ENCODE measurements at regions not wholly inside any gene's neighbourhood (a gene's known extent, or its start where the extent isn't known, plus 50 kb on each side); places are given as distances from the start of the nearest gene placed in this dataset.
"Not testable (repeated sequence)": the region's sequence is repeated elsewhere in the genome, so short reads cannot be mapped to it uniquely, and the experiment has no call there.

DNA sequence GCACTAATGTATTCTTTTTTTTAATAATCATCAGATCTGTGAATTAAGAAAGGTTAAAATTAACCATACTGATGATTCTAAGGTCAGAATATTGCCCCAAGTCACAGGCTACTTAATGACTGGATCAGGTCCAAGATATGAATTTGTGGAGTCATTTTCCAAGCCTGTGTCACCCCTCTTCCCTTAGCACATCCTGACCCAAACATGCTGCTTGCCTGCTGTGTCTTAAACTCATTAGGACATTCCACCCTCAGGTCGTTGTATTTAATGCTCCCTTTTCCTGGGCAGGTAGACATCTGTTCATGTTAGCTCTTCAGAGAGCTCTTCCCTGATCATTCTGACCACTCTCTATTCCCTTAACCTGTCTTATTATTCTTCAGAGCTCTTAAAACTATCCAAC, 463.5 kb upstream of the PDE3A start:
- Mint-ChIP-seq H3K4me1 (no peaks in the 10 kb centered on the region), H3K36me3 (no peaks in the 10 kb centered on the region), H3K27me3 (no peaks in the 10 kb centered on the region), H3K9me3 (peaks cover 3 to 7% (median 4%) of the 10 kb centered on the region in 3 donors), H3K27ac (no peak overlapping the region), H3K4me3 (no peak overlapping the region)

DNA sequence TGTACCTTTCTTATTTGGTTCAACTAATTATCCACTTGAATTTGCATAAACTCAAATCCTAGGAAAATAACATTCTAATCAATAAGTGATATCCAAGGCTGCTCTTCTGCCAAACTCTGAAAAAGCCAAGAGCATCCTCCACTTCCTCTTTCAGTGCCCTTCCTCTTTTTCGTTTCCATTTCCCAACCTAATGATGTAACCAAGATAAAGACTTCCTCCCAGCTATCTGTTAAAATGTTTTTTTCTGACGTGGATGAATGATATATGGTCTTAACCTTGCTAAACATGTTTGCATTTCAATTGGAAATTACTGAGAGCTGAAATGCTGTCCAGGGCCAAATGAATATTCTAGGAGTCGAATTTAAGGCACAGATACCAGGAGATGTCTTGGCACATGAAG, 459.5 kb upstream of the PDE3A start:
- Mint-ChIP-seq H3K36me3 (no peaks in the 10 kb centered on the region), H3K4me1 (no peaks in the 10 kb centered on the region), H3K27me3 (no peaks in the 10 kb centered on the region), H3K27ac (no peak overlapping the region), H3K9me3 (peaks cover 3 to 8% (median 4%) of the 10 kb centered on the region in 3 donors), H3K4me3 (no peak overlapping the region)

DNA sequence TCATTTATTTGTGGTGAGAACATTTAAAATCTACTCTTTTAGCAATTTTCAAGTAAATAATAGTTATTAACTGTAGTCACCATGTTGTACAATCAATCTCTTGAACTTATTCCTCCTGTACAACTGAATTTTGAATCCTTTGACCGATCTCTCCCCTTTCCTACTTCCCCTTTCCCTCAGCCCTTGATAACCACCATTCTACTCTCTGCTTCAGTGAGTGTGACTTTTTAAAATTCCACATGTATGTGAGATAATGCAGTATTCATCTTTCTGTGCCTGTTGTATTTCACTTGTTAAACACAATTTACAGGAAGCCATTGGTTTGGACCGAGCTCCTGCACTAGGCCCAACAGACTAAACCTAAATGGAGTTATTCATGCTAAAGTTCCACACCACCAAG, 458.9 kb upstream of the PDE3A start:
- H3K27ac Mint-ChIP-seq, result no peak overlapping the region
- no peak overlapping the region for H3K4me3 Mint-ChIP-seq
- H3K9me3 Mint-ChIP-seq, result peaks cover 3 to 8% (median 4%) of the 10 kb centered on the region in 3 donors
- no peaks in the 10 kb centered on the region for H3K36me3 Mint-ChIP-seq
- H3K4me1 Mint-ChIP-seq, result no peaks in the 10 kb centered on the region
- no peaks in the 10 kb centered on the region for H3K27me3 Mint-ChIP-seq

DNA sequence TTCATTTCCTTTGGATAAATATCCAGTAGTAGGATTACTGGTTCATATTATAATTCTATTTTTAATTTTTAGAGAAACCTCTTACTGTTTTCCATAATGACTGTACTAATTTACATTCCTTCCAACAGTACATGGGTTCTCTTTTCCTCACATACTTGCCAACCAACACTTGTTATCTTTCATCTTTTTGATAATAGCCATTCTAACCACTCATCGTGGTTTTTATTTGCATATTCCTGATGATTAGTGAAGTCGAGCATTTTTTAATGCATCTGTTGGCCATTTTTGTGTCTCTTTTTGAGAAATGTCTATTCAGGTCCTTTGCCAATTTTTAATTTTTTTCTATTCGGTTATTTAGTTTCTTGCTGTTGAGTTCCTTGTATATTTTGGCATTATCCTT, 457.7 kb upstream of the PDE3A start:
- Mint-ChIP-seq H3K27me3 (no peaks in the 10 kb centered on the region), H3K4me1 (no peaks in the 10 kb centered on the region), H3K36me3 (no peaks in the 10 kb centered on the region), H3K9me3 (peaks cover 2 to 8% (median 4%) of the 10 kb centered on the region in 3 donors), H3K27ac (no peak overlapping the region), H3K4me3 (no peak overlapping the region)

- Mint-ChIP-seq H3K4me3 (no peak overlapping the region), H3K9me3 (peaks cover 2 to 8% (median 2%) of the 10 kb centered on the region in 3 donors), H3K36me3 (no peaks in the 10 kb centered on the region), H3K4me1 (no peaks in the 10 kb centered on the region), H3K27me3 (no peaks in the 10 kb centered on the region), H3K27ac (no peak overlapping the region)
These were observed 455.3 kb upstream of the PDE3A start for GRCh38 chr12:19912991-19913390.

- Mint-ChIP-seq H3K4me1 (no peaks in the 10 kb centered on the region), H3K36me3 (no peaks in the 10 kb centered on the region), H3K27me3 (no peaks in the 10 kb centered on the region), H3K4me3 (no peak overlapping the region), H3K9me3 (peaks cover 1 to 12% (median 2%) of the 10 kb centered on the region in 3 donors), H3K27ac (no peak overlapping the region)
These were observed 452.7 kb upstream of the PDE3A start for GRCh38 chr12:19915392-19916195.

DNA sequence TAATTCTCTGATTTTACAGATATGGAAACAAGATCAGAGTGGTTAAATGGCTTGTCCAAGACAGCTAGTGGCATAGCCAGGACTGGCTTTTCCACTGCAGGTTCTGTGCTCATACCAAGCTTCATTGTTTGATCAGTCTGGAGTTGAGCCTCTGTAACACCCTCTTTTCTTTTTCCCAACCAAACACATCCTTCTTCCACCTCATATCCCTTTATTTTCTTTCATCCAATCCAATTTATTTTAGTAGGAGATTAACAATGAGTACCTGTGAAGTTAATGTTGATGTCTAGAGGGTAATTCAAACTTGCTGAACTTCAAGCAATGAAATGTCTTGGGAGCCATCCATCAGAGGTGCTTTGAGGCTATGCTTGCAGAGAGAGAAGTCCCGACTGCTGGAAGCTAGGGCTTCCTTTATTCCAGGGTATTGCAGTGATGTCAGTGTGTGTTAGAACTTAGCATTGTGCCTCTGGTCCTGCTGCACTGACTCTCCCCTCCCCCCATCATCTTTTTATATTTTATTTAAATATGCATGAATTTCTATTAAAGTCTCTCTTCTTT, 452.1 kb upstream of the PDE3A start:
- Mint-ChIP-seq H3K4me1 (no peaks in the 10 kb centered on the region), H3K27ac (no peak overlapping the region), H3K4me3 (no peak overlapping the region), H3K9me3 (peaks cover 1 to 13% (median 2%) of the 10 kb centered on the region in 3 donors), H3K27me3 (no peaks in the 10 kb centered on the region), H3K36me3 (no peaks in the 10 kb centered on the region)

DNA sequence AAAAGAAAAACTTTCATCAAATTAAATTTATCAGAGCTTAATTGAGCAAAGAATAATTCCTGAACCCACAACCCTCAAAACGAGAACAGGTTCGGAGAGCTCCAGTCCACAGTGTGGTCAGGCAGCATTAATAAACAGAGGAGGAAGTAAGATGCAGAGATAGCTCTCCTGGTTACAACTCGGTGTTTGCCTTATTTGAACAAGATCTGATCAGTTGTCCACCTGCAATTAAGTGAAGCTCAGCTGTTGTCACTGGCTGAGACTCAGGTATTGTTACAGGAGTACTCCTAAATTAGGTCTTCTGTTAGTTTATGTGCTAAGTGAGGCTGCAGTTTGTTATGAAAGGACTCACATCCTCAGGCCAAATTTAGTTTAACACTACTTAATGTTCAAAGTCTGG, 451.4 kb upstream of the PDE3A start:
- no peaks in the 10 kb centered on the region for H3K27me3 Mint-ChIP-seq
- H3K36me3 Mint-ChIP-seq, result no peaks in the 10 kb centered on the region
- H3K4me3 Mint-ChIP-seq, result no peak overlapping the region
- peaks cover 2 to 13% (median 3%) of the 10 kb centered on the region in 3 donors for H3K9me3 Mint-ChIP-seq
- H3K27ac Mint-ChIP-seq, result no peak overlapping the region
- H3K4me1 Mint-ChIP-seq, result no peaks in the 10 kb centered on the region

DNA sequence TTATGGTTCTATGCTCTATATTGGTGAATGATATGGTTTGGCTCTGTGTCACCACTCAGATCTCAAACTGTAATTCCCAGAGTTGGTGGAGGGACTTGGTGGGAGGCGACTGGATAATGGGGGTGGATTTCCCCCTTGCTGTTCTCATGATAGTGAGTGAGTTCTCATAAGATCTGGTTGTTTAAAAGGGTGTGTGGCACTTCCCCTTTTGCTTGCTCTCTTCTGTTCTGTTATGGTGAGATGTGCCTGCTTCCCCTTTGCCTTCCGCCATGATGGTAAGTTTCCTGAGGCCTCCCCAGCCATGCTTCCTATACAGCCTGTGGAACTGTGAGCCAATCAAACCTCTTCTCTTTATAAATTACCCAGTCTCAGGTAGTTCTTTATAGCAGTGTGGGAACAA, 446.6 kb upstream of the PDE3A start:
- not testable (repeated sequence) for H3K4me3 Mint-ChIP-seq, H3K27ac Mint-ChIP-seq, H3K4me1 Mint-ChIP-seq, H3K27me3 Mint-ChIP-seq, H3K36me3 Mint-ChIP-seq
- peaks cover 3 to 12% (median 3%) of the 10 kb centered on the region in 3 donors for H3K9me3 Mint-ChIP-seq

- no peak overlapping the region for H3K4me3 Mint-ChIP-seq
- H3K9me3 Mint-ChIP-seq, result peaks cover 3 to 12% (median 3%) of the 10 kb centered on the region in 3 donors
- H3K27ac Mint-ChIP-seq, result no peak overlapping the region
- H3K4me1 Mint-ChIP-seq, result no peaks in the 10 kb centered on the region
- H3K36me3 Mint-ChIP-seq, result no peaks in the 10 kb centered on the region
- no peaks in the 10 kb centered on the region for H3K27me3 Mint-ChIP-seq
These were observed 445.6 kb upstream of the PDE3A start for GRCh38 chr12:19922717-19923116.

GRCh38 chr12:19924360-19924759, 444.0 kb upstream of the PDE3A start:
- H3K4me1 Mint-ChIP-seq, result no peaks in the 10 kb centered on the region
- no peaks in the 10 kb centered on the region for H3K27me3 Mint-ChIP-seq
- H3K27ac Mint-ChIP-seq, result no peak overlapping the region
- no peak overlapping the region for H3K4me3 Mint-ChIP-seq
- H3K36me3 Mint-ChIP-seq, result no peaks in the 10 kb centered on the region
- H3K9me3 Mint-ChIP-seq, result peaks cover 3 to 12% (median 6%) of the 10 kb centered on the region in 3 donors

- Mint-ChIP-seq H3K4me3 (no peak overlapping the region), H3K36me3 (no peaks in the 10 kb centered on the region), H3K4me1 (no peaks in the 10 kb centered on the region), H3K27me3 (no peaks in the 10 kb centered on the region), H3K9me3 (peaks cover 3 to 6% (median 4%) of the 10 kb centered on the region in 3 donors), H3K27ac (no peak overlapping the region)
These were observed 442.5 kb upstream of the PDE3A start for GRCh38 chr12:19925841-19926240.

DNA sequence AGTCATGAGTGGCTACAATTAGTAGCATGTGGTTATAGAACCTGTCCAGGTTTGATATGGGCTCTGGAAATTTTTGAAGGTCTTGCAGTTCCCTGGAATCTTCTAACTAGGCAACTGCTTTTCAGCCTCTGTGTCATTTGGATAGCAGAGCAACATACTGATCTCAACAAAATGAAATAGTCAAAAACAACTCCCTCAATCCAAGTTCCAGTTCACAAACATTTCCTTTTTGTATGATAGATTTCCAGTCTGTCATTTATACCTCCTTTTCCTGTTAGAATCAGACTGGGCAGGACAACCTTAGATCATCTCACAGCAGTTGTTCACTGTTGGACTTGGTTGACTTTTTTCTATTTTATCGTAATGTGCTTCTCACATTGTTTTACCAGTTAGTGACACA, 442.1 kb upstream of the PDE3A start:
- H3K4me1 Mint-ChIP-seq, result no peaks in the 10 kb centered on the region
- no peak overlapping the region for H3K27ac Mint-ChIP-seq
- peaks cover 3 to 6% (median 4%) of the 10 kb centered on the region in 3 donors for H3K9me3 Mint-ChIP-seq
- H3K27me3 Mint-ChIP-seq, result no peaks in the 10 kb centered on the region
- no peaks in the 10 kb centered on the region for H3K36me3 Mint-ChIP-seq
- no peak overlapping the region for H3K4me3 Mint-ChIP-seq

DNA sequence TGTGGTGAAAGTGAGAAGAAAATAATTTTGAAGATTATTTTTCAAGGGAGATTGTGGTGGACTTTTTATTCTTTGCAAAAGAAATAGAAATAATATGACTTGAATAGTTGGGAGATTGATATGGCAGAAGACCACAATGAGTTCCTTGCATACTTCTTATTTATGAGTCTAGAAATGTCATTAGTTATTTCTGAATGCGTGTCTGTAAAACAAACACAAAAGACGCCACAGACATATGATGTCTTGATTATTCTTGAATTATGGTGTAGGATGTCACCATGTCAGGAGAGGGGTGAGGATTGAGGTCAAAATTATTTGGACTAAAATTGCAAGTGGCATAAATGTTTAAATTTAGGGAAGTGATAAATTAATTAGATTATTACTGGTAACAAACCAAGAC, 440.7 kb upstream of the PDE3A start:
- no peaks in the 10 kb centered on the region for H3K27me3 Mint-ChIP-seq
- H3K9me3 Mint-ChIP-seq, result peaks cover 0 to 3% (median 3%) of the 10 kb centered on the region in 3 donors
- H3K4me3 Mint-ChIP-seq, result no peak overlapping the region
- H3K27ac Mint-ChIP-seq, result no peak overlapping the region
- H3K36me3 Mint-ChIP-seq, result no peaks in the 10 kb centered on the region
- H3K4me1 Mint-ChIP-seq, result no peaks in the 10 kb centered on the region

GRCh38 chr12:19932413-19932812, 435.9 kb upstream of the PDE3A start:
- Mint-ChIP-seq H3K9me3 (peaks cover 3 to 12% (median 5%) of the 10 kb centered on the region in 3 donors), H3K4me1 (no peaks in the 10 kb centered on the region), H3K27ac (no peak overlapping the region), H3K4me3 (no peak overlapping the region), H3K27me3 (no peaks in the 10 kb centered on the region), H3K36me3 (no peaks in the 10 kb centered on the region)

DNA sequence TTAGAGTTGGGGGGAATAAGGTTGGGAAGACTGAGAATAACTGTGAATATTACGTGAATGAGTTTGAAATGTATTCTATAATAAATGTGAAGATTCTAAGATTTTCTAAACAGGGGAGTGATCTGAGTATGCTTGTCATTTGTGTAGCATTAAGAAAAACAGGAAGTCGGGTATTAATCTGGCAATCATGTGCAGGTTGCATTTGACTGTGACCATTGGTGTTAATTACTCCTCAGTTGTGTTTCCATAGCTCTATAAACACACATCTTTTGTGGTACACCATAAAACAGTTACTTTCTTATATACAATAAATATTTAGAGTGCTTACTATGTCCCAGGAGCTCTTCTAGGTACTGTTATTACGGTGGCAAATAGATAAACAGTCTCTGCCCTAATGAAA, 434.4 kb upstream of the PDE3A start:
- Mint-ChIP-seq H3K27ac (no peak overlapping the region), H3K4me1 (no peaks in the 10 kb centered on the region), H3K4me3 (no peak overlapping the region), H3K36me3 (no peaks in the 10 kb centered on the region), H3K27me3 (no peaks in the 10 kb centered on the region), H3K9me3 (peaks cover 2 to 13% (median 5%) of the 10 kb centered on the region in 3 donors)
